AG08396 (cell line): ENCODE measurements at regions not wholly inside any gene's neighbourhood (a gene's known extent, or its start where the extent isn't known, plus 50 kb on each side); places are given as distances from the start of the nearest gene placed in this dataset.
A peak's percentile ranks its signal among the peaks of the same experiment; 100 is the strongest.

Source experiments
- DNase-seq: peaks from one replicate; pipeline ENCODE4 v3.0.0; 2012; ENCODE audit warnings: low spot score, mixed read lengths

DNA sequence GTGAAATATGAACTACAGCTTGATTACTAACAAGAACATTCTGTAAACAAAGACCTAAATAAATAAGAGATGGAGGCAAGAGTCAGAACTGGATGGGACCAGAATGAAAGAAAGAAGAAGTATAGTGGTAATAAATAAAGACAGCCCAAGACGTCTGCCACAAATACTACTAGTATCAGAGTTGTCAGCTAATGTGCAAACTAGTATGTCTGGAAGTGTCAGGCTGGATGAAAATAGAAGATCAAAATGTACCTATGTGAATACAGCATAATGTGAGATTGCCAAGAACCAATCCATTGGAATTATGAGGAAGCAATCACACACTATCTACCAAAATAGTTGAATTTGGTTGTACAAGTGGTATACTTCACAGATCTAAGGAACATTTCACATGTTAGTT lies 353.0 kb downstream of the BTG1 start:
- DNase-seq = no peak

DNA sequence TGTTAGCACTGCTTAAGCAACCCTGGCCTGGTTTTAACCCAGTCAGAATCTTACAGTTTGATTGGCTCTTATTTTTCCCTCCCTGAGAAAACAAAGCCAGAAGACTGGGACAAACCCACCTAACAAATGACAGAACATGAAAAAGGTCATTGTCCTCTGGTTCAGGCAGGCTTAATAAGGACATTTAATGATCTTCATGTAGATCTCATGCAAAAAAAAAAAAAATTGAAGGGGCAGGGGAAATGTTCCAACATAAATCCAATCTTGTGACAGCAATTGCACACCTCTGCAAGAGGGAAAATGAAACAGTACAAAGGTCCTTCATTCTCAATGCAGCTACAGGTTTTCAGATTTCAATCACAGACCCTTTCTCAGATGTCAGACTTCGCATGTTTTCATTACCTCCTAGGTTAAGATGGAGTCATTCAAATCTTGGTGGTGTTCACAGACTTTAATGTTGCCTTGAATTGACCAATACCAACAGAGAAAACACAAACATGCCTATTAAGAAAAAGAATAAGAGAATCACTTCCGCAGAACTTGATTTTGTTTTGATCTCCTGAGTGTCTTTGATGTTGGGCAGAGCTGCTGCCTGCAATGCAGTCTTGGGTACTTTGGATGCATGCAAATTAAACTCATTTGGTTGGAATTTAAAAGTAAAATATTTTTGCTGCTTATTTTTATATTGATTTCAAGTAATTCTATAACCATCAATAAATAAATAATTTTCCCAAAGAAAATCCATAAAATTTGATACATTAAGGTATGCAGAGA lies 359.0 kb downstream of the BTG1 start:
- no peak for DNase-seq

GRCh38 chr12:91785655-91786498 lies 359.8 kb downstream of the BTG1 start:
- DNase-seq = no peak

GRCh38 chr12:91781114-91781513 lies 364.5 kb downstream of the BTG1 start:
- DNase-seq = no peak

- DNase-seq = peak; percentile 61
Measured at GRCh38 chr12:91778938-91779400, 366.7 kb downstream of the BTG1 start.

DNA sequence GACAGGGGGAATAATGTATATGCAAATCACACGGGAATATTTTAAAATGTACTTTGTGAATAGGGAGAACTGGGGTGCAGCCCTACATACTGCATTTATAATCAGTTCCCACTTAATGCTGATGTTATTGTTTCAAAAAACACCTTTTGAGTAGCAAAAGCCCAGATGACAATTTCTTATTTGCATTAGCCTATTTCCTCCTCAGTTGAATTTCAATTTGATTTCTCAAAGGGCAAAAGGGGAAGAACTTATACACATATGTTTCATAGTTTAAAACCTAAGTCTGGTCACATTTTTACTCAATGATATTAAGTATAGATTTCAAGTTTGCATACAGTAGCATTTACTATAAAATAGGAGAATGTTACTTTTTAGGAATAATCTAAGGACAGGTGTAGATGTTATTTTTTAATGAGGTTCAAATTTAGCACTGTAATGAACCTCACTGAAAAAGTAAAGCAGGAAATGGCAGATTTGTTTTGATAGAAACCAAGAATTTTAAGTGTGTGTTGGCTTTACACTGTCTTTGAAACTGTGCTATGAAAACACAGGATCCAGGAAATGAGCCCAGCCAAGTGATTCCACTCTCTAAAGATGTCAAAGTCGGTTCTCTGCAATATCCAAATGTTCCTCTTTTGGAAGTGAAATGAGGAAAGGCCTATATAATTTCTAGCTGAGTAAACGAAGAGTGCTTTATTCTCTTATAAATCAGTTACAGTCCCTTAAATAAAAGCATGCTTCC lies 367.4 kb downstream of the BTG1 start:
- DNase-seq = no peak

DNA sequence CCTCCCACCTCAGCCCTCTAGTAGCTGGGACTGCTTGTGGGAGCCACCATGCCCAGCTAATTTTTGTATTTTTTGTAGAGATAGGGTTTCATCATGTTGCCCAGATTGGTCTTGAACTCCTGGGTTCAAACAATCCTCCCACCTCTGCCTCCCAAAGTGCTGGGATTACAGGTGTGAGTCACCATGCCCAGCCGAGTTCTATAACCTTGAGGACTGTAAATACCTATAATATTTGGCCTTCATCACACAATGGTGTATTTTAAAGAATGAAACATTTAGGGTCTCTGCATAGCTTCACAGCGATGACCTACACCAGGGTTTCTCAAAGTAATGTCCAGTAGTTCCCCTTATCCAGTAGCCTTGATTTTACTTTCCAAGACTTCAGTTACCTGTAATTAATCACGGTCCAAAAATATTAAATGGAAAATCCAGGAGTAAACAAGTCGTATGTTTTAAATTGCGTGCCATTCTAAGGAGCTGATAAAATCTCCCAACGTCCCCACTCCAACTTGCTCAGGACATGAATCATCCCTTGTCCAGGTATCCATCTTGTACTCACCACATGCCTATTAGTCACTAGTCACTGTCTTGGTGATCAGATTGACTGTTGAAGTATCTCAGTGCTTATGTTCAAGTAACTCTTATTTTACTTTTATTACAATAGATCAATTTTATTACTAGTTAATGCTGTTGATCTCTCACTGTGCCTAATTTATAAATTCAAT lies 368.2 kb downstream of the BTG1 start:
- DNase-seq = no peak

DNA sequence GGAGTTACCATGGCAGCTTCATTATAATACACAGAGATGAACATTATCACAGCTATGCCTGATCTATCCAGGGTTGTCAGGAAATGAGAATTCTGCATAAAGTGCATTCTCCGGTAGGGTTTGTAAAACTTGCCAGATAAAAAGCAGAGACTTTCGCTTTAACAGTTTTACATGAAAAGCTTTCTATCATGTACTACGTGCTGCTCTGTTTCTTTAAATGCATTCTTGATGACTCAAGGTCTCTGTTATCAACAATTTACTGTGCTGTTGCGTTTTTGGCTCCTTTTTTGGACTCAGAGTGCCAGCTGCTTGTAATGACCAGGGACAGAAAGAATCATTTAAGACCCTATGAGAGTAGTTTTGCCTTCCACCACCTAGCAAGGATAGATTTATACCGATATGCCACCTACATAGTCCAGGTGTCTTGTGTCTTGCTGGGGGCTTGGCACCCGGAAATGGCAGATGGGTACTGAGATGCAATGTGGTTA lies 371.2 kb downstream of the BTG1 start:
- peak; percentile 33 for DNase-seq

DNA sequence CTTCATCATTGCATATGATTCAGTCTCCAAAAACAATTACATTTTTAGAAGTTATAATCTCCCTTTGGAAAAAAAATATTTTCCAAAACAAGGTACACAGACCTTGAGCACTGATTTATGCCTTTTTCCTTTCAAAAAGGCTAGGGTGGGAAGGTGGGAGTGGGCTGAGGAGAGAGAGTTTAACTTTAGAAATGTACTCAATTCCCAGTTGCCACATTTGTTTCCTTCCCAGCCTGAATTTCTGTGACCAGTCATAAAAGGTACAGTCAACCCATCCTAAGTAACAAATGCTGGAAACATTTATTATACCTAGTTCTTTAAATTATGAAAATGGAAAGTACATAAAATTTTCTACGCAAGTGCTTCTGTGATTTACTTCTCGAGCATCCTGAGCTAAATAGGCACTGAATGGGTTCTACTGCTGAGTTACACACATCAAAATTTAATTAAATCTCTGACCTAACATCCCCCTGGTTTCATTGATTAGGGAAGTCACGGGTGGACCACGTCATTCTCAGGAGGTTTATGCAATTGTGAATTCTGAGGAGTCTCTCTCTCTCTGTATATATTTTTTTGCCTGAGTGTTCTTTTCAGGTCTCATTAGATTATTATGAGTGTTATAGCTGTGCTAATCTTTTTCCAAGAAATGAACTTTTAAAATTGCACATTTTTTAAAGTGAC lies 371.8 kb downstream of the BTG1 start:
- no peak for DNase-seq

DNA sequence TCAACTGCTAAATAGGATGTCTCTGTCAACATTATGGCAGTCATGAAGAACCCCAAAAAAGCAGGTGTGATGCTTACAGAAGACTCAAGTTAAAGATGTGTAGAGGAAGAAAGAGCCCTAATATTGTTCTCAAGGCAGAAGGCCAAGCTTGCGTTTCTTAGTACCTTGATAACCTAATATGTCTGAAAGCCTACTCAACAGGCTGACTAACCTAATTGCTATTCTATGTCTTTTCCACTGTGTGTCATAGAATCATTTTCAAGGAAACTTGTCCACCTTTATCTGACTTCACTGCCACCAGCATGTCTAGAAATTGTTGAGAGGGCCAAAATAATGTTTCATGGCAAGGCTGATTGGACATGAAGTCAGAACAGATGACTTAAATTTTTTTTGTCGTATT lies 373.2 kb downstream of the BTG1 start:
- no peak for DNase-seq

GRCh38 chr12:91769736-91770135 lies 375.9 kb downstream of the BTG1 start:
- DNase-seq = no peak

- DNase-seq = no peak
Measured at GRCh38 chr12:91767237-91767636, 378.4 kb downstream of the BTG1 start.

GRCh38 chr12:91766454-91766853 lies 379.2 kb downstream of the BTG1 start:
- no peak for DNase-seq

GRCh38 chr12:91763654-91764370 lies 381.8 kb downstream of the BTG1 start:
- no peak for DNase-seq

- DNase-seq = no peak
Measured at GRCh38 chr12:91753649-91754048, 392.0 kb downstream of the BTG1 start.

DNA sequence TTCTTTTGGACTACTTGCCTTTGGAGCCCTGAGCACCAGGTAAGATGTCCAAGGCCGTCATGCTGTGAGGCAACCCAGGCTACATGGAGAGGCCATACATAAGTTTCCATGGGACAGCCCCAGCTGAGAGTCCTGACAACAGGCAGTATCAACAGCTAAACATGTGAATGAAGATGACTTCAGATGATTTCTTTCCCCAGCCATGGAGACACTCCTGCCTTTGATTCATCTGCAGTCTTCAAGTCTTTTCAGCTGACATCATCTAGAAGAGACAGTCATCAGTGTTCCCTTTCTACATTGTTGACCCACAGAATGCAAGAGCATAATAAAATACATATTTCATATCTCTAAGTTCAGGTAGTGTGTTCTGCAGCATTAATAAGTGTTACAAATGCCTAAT lies 398.7 kb downstream of the BTG1 start:
- no peak for DNase-seq

DNA sequence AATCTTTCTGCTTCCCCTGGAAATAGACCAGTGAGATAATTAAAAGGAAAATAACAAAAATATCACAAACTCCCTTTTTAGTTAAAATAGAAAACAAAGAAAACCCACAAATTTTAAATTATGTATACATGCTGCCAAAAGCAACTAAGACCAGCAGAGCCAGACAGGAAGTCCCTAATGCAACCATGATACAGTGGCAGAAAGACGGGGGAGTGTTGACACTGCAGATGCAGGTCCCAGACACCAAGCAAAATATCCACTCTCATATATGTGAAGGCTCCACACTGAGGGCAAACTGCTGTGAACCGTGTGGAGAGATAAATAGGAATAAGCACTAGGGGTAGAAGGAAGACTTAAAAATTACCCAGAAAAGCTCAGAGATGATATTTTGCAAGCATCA lies 401.0 kb downstream of the BTG1 start:
- no peak for DNase-seq

DNA sequence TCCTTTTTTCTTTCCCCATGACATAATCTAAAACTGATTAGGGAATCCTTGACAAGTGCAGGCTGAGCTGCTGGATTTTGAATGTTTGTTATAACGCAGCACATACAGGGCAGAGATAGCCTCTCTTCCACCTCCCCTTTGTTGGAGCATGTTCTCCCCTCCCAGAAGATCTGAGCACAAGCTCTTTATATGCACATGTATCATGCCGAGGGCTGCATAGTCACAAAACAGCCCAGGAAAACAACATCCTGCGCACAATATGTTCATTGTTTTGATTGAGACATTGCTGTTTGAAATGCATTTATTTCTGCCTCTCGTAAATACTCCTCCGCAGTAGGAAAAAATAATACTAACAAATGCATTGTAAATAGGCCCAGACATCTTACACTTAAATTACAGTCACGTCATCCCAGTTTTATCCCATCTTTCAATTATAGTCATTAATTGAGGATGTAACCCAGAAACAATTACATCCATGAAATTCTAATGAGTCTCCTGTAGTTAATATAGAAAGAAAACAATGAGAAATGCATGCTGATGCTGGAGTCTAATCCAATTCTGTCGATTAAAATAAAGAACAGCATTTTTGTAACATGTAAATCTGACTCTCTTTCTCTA lies 401.8 kb downstream of the BTG1 start:
- DNase-seq = no peak

DNA sequence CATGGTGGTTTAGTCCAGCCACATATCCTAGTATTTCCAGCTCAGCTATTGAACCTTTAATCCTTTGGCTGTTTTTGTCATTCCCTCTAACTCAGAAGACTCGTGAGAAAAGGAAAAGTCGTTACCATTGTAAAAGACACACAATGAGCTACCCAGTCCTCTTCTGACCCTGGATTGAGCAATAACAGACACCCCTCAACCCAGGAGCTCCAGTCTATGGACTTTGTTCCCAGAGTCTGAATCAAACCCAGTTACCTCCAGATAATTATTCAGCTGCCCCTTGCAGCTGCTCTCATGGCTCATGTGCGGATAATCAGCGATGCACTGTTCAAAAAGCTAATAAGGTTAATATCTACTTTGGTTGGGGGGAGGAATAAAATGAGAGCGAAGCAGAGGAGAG lies 402.4 kb downstream of the BTG1 start:
- DNase-seq = no peak

- no peak for DNase-seq
Measured at GRCh38 chr12:91741932-91742331, 403.7 kb downstream of the BTG1 start.
